Sigmoid colon (tissue), 6 donors: ENCODE measurements at regions not wholly inside any gene's neighbourhood (a gene's known extent, or its start where the extent isn't known, plus 50 kb on each side); places are given as distances from the start of the nearest gene placed in this dataset.

ENCODE experiments used
- DNase-seq: peaks from one replicate; pipeline ENCODE4 v3.0.0-alpha.2; 2019
- H3K27ac ChIP-seq, 4 donors: fragments of 200-600 bp; sonication (generic); one replicate each; pipeline ENCODE4 v1.5.1; 2016 to 2019; ENCODE audit warnings: mild to moderate bottlenecking in 1 of 4
- H3K27me3 ChIP-seq, 3 donors: fragments of 200-600 bp; sonication (generic); one replicate each; pipeline ENCODE4 v1.5.1; 2019; ENCODE audit warnings: mild to moderate bottlenecking in 1 of 3
- H3K36me3 ChIP-seq, 4 donors: fragments of 200-600 bp; sonication (generic); one replicate each; pipeline ENCODE4 v1.5.1; 2016 to 2019
- H3K4me1 ChIP-seq, 4 donors: fragments of 200-600 bp; sonication (generic); one replicate each; pipeline ENCODE4 v1.5.1; 2017 to 2019
- H3K4me3 ChIP-seq, 4 donors: fragments of 200-600 bp; sonication (generic); one replicate each; pipeline ENCODE4 v1.5.1; 2017 to 2019; ENCODE audit warnings: mild to moderate bottlenecking in 2 of 4, moderate library complexity in 1 of 4
- H3K9me3 ChIP-seq, 4 donors: fragments of 200-600 bp in 3 of 4; sonication (generic) in 3 of 4; one replicate each; pipeline versions ENCODE4 v1.5.1 to v1.6.1; 2013 to 2019
- EP300 ChIP-seq, 4 donors: sonication (generic); formaldehyde crosslinking; IDR thresholded peaks; one replicate each; pipeline ENCODE4 v1.6.1; 2017; ENCODE audit warnings: antibody characterized with exemption in 4 of 4
- POLR2A ChIP-seq, 2 donors: fragments of 450-650 bp; IDR thresholded peaks; one replicate each; pipeline ENCODE4 v1.6.1; 2016; ENCODE audit warnings: antibody characterized with exemption in 2 of 2, mild to moderate bottlenecking in 2 of 2, moderate library complexity in 2 of 2
- POLR2AphosphoS5 ChIP-seq, 4 donors: sonication (generic); formaldehyde crosslinking; IDR thresholded peaks; one replicate each; pipeline ENCODE4 v1.6.1; 2017; ENCODE audit warnings: antibody characterized with exemption in 4 of 4
- WGBS, 2 donors: extraction: QIAGEN DNeasy Blood & Tissue Kit; methylation state at CpG; one replicate each; pipeline ENCODE4 v1.1.7; 2013; 5-methylcytosine and 5-hydroxymethylcytosine counted together
- intact Hi-C: fragments of 100-400 bp; cut with DNase I; formaldehyde crosslinking; loops from one replicate; pipeline ENCODE4 v1.15.1; 2023
- TF ChIP-seq, protein P1 (sequence below), 4 experiments: fragments of 450-650 bp in 3 of 4; fragments of 200-600 bp in 1 of 4; IDR thresholded peaks; one replicate each; pipeline ENCODE4 v1.5.1; 2016 to 2019; ENCODE audit warnings: antibody characterized with exemption in 4 of 4, mild to moderate bottlenecking in 3 of 4, moderate library complexity in 2 of 4
- donor health status: healthy with polysubstance abuse.
- donor health status: healthy.

DNA sequence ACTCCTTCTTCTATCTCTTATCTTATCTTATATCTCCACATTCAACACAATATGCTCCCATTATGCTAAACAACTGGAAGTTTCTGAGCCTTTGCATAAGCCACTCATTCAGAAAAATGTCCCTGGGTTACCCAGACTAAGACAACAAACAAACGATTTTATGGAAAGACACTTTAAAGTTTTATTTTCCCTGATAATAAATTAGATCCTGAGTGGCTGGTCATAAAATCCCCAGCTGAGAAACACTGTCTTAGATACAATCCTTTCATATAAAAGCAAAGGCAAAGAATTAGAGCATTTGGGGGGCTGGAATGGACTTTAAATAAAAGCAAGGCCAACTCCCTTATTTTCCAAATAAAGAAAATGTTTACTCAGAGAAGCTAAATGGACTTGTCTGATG, 322.3 kb downstream of the GBE1 start:
- Histone ChIP-seq H3K27ac (no peak overlapping the region), H3K9me3 (no peaks in the 10 kb centered on the region), H3K4me3 (no peak overlapping the region), H3K36me3 (no peaks in the 10 kb centered on the region), H3K27me3 (no peaks in the 10 kb centered on the region), H3K4me1 (no peaks in the 10 kb centered on the region)
- intact Hi-C loops: no loop called here
- no peak for DNase-seq
- 6 to 38% methylated on average over 1 of the region's 1 CpG for WGBS, 2 donors
- TF ChIP-seq, protein P1, sequence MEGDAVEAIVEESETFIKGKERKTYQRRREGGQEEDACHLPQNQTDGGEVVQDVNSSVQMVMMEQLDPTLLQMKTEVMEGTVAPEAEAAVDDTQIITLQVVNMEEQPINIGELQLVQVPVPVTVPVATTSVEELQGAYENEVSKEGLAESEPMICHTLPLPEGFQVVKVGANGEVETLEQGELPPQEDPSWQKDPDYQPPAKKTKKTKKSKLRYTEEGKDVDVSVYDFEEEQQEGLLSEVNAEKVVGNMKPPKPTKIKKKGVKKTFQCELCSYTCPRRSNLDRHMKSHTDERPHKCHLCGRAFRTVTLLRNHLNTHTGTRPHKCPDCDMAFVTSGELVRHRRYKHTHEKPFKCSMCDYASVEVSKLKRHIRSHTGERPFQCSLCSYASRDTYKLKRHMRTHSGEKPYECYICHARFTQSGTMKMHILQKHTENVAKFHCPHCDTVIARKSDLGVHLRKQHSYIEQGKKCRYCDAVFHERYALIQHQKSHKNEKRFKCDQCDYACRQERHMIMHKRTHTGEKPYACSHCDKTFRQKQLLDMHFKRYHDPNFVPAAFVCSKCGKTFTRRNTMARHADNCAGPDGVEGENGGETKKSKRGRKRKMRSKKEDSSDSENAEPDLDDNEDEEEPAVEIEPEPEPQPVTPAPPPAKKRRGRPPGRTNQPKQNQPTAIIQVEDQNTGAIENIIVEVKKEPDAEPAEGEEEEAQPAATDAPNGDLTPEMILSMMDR (IDR thresholded peaks at IDR 0.05): no peak
- TF ChIP-seq POLR2A (IDR thresholded peaks at IDR 0.05): no peak
- no peak for TF ChIP-seq EP300 (IDR thresholded peaks at IDR 0.05)
- no peak for TF ChIP-seq POLR2AphosphoS5 (IDR thresholded peaks at IDR 0.05)

DNA sequence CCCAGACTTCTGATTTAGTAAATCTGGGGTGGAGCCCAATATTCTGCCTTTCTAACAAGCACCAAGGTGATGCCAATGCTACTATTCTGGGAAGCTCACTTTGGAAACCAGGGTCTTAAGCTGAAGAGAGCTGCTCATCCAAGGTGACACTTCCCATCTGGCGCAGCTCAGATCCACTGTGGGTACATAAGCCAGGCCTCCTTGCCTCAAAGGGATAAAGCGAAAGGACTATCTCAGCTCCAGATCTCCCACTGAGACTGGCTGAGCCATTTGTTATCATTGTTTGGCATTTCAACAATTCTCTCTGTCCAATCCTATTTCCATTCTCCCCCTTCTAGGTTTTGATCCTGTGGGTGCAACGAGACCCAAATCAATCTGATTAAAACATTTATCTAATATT, 323.8 kb downstream of the GBE1 start:
- Histone ChIP-seq H3K27ac (no peak overlapping the region), H3K27me3 (no peaks in the 10 kb centered on the region), H3K36me3 (no peaks in the 10 kb centered on the region), H3K4me3 (no peak overlapping the region), H3K9me3 (no peaks in the 10 kb centered on the region), H3K4me1 (no peaks in the 10 kb centered on the region)
- no peak for DNase-seq
- TF ChIP-seq POLR2AphosphoS5 (IDR thresholded peaks at IDR 0.05): no peak
- TF ChIP-seq, protein P1 (IDR thresholded peaks at IDR 0.05): no peak
- no peak for TF ChIP-seq POLR2A (IDR thresholded peaks at IDR 0.05)
- TF ChIP-seq EP300 (IDR thresholded peaks at IDR 0.05): no peak
- intact Hi-C loops: no loop called here
- WGBS, 2 donors: 79 to 82% methylated on average over 3 of the region's 3 CpGs

DNA sequence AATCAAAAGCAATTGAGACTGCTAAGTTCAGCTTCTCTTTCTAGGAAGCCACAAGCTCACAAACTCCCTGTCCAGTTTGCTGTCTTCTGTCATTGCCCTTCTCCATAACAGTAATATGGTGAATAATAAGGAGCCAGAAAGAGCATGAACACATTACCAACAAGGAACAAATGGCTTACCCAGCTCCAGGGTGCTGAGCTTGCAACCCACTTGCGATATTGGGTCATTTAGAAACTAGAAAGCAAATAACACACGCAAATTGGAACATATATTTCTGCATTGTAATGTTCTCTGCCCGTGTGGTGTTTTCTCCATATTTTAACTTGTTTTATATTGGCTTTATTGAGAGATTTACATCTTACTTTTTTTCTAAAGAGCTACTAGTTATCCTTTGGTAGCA, 325.3 kb downstream of the GBE1 start:
- H3K36me3 ChIP-seq: no peaks in the 10 kb centered on the region
- no peak overlapping the region for H3K4me3 ChIP-seq
- TF ChIP-seq POLR2A (IDR thresholded peaks at IDR 0.05) (no peak), POLR2AphosphoS5 (IDR thresholded peaks at IDR 0.05) (no peak), EP300 (IDR thresholded peaks at IDR 0.05) (no peak)
- TF ChIP-seq, protein P1 (IDR thresholded peaks at IDR 0.05): no peak
- H3K27me3 ChIP-seq: no peaks in the 10 kb centered on the region
- H3K27ac ChIP-seq: no peak overlapping the region
- H3K9me3 ChIP-seq: no peaks in the 10 kb centered on the region
- 88 to 89% methylated on average over 3 of the region's 3 CpGs for WGBS, 2 donors
- intact Hi-C loops: no loop called here
- no peaks in the 10 kb centered on the region for H3K4me1 ChIP-seq
- no peak for DNase-seq

DNA sequence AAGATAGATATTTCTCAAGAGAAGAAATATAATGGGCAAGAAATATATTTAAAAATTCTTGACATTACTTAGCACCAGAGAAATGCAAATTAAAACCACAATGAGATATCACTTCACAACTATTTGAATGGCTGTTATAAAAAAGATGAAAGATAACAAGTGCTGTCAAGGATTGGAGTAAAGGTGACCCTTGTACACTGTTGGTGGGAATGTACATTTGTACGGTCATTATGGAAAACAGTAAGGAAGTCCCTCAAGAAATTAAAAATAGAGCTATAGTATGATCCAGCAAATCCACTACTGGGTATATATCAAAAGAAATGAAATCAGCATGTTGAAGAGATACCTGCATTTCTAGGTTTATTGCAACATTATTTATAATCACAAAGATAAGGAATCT, 326.4 kb downstream of the GBE1 start:
- TF ChIP-seq POLR2AphosphoS5 (IDR thresholded peaks at IDR 0.05): no peak
- no peak for TF ChIP-seq EP300 (IDR thresholded peaks at IDR 0.05)
- TF ChIP-seq, protein P1 (IDR thresholded peaks at IDR 0.05): no peak
- no peak for TF ChIP-seq POLR2A (IDR thresholded peaks at IDR 0.05)
- H3K27ac ChIP-seq: no peak overlapping the region
- H3K4me1 ChIP-seq: no peaks in the 10 kb centered on the region
- no peaks in the 10 kb centered on the region for H3K9me3 ChIP-seq
- intact Hi-C loops: no loop called here
- no peak overlapping the region for H3K4me3 ChIP-seq
- H3K27me3 ChIP-seq: no peaks in the 10 kb centered on the region
- no peak for DNase-seq
- WGBS, 2 donors: 21 to 76% methylated on average over 1 of the region's 1 CpG
- H3K36me3 ChIP-seq: no peaks in the 10 kb centered on the region

DNA sequence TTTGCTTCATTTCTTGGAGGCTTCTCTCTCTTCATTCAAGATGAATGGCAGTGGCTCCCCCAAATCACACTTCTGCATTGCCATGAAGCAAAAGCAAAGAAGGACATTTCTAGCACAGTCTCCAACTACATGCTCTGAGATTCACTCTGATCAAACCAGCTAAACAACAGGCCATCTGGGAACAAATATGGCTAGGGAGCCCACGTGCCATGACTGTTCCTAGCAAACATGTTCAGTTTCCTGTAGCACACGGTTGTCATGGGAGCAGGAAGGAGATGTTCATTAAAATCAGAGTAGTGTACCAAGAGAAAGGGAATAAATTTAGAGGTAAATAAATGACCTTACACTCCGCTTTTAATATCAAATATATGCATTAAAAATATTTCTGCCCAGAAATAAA, 327.3 kb downstream of the GBE1 start:
- no peaks in the 10 kb centered on the region for H3K36me3 ChIP-seq
- no peaks in the 10 kb centered on the region for H3K4me1 ChIP-seq
- no peaks in the 10 kb centered on the region for H3K27me3 ChIP-seq
- no peak overlapping the region for H3K27ac ChIP-seq
- intact Hi-C loops: no loop called here
- WGBS, 2 donors: 68 to 73% methylated on average over 3 of the region's 3 CpGs
- TF ChIP-seq POLR2AphosphoS5 (IDR thresholded peaks at IDR 0.05) (no peak), POLR2A (IDR thresholded peaks at IDR 0.05) (no peak), EP300 (IDR thresholded peaks at IDR 0.05) (no peak)
- TF ChIP-seq, protein P1 (IDR thresholded peaks at IDR 0.05): no peak
- DNase-seq: no peak
- H3K9me3 ChIP-seq: no peaks in the 10 kb centered on the region
- H3K4me3 ChIP-seq: no peak overlapping the region
